ENCODE measurements at regions not wholly inside any gene's neighbourhood (a gene's known extent, or its start where the extent isn't known, plus 50 kb on each side); places are given as distances from the start of the nearest gene placed in this dataset.

DNA sequence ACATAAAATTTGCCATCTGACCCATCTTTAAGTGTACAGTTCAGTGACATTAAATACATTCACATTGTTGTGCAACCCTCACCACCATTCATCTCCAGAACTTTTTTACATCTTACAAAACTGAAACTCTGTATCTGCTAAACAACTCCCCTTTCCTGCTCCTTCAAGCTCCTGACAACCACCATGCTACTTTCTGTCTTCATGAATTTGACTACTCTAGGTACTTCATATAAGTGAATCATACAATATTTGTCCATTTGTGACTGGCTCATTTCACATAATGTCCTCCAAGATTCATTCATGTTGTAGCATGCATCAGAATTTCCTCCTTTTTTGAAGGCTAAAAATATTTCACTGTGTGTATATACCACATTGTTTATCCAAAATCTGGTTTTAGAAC lies 86.9 kb upstream of the SMLR1 start:
- TF ChIP-seq, protein P1, sequence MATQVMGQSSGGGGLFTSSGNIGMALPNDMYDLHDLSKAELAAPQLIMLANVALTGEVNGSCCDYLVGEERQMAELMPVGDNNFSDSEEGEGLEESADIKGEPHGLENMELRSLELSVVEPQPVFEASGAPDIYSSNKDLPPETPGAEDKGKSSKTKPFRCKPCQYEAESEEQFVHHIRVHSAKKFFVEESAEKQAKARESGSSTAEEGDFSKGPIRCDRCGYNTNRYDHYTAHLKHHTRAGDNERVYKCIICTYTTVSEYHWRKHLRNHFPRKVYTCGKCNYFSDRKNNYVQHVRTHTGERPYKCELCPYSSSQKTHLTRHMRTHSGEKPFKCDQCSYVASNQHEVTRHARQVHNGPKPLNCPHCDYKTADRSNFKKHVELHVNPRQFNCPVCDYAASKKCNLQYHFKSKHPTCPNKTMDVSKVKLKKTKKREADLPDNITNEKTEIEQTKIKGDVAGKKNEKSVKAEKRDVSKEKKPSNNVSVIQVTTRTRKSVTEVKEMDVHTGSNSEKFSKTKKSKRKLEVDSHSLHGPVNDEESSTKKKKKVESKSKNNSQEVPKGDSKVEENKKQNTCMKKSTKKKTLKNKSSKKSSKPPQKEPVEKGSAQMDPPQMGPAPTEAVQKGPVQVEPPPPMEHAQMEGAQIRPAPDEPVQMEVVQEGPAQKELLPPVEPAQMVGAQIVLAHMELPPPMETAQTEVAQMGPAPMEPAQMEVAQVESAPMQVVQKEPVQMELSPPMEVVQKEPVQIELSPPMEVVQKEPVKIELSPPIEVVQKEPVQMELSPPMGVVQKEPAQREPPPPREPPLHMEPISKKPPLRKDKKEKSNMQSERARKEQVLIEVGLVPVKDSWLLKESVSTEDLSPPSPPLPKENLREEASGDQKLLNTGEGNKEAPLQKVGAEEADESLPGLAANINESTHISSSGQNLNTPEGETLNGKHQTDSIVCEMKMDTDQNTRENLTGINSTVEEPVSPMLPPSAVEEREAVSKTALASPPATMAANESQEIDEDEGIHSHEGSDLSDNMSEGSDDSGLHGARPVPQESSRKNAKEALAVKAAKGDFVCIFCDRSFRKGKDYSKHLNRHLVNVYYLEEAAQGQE (IDR thresholded peaks at IDR 0.05): no peak
- TF ChIP-seq, protein P2, sequence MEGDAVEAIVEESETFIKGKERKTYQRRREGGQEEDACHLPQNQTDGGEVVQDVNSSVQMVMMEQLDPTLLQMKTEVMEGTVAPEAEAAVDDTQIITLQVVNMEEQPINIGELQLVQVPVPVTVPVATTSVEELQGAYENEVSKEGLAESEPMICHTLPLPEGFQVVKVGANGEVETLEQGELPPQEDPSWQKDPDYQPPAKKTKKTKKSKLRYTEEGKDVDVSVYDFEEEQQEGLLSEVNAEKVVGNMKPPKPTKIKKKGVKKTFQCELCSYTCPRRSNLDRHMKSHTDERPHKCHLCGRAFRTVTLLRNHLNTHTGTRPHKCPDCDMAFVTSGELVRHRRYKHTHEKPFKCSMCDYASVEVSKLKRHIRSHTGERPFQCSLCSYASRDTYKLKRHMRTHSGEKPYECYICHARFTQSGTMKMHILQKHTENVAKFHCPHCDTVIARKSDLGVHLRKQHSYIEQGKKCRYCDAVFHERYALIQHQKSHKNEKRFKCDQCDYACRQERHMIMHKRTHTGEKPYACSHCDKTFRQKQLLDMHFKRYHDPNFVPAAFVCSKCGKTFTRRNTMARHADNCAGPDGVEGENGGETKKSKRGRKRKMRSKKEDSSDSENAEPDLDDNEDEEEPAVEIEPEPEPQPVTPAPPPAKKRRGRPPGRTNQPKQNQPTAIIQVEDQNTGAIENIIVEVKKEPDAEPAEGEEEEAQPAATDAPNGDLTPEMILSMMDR (IDR thresholded peaks at IDR 0.05; ENCODE audit: low read depth, low read length, missing input control): no peak
- no peak for TF ChIP-seq TAF1 (conservative IDR thresholded peaks at IDR 0.05)
